A673 (cell line): ENCODE measurements at regions not wholly inside any gene's neighbourhood (a gene's known extent, or its start where the extent isn't known, plus 50 kb on each side); places are given as distances from the start of the nearest gene placed in this dataset.

Source experiments
- BruUV-seq: library from RNA; stranded (reverse); fragments of 400-500 nt; replicated peaks from 2 replicates; lab custom pipeline; 2021; lab: Mats Ljungman, UMichigan
- CTCF ChIA-PET: fragments of 300-600 bp; sonication (Branson Sonifier 250); formaldehyde crosslinking; loops from one replicate; lab custom pipeline; 2022; ENCODE audit warnings: antibody characterized with exemption; lab: Charles Lee
- POLR2A ChIA-PET: fragments of 300-600 bp; sonication (Branson Sonifier 250); formaldehyde crosslinking; loops from one replicate; lab custom pipeline; 2022; ENCODE audit warnings: antibody characterized with exemption; ENCODE audit not compliant: low non-redundant PET; lab: Charles Lee
- DNase-seq: peaks from one replicate; pipeline ENCODE4 v3.0.0-alpha.2; 2015; ENCODE audit warnings: low spot score
- H3K27ac ChIP-seq: fragments of 200-600 bp; sonication (generic); 2 replicates; pipeline ENCODE4 v1.5.1; 2016; ENCODE audit warnings: mixed run types, low read depth, mild to moderate bottlenecking, mixed read lengths, antibody characterized with exemption, low read length; ENCODE audit not compliant: poor library complexity, severe bottlenecking
- H3K27me3 ChIP-seq: fragments of 200-600 bp; sonication (generic); replicated peaks from 2 replicates; pipeline ENCODE4 v1.6.1; 2017; ENCODE audit warnings: mixed run types, low read depth, mild to moderate bottlenecking, mixed read lengths, antibody characterized with exemption, low read length; ENCODE audit not compliant: insufficient read depth, poor library complexity
- H3K36me3 ChIP-seq: fragments of 200-600 bp; sonication (generic); 2 replicates; pipeline ENCODE4 v1.6.1; 2016; ENCODE audit warnings: mixed run types, mild to moderate bottlenecking, mixed read lengths, antibody characterized with exemption, low read length; ENCODE audit not compliant: insufficient read depth, poor library complexity, severe bottlenecking
- H3K4me1 ChIP-seq: fragments of 200-600 bp; sonication (generic); 2 replicates; pipeline ENCODE4 v1.6.1; 2017; ENCODE audit warnings: mixed run types, mild to moderate bottlenecking, mixed read lengths, antibody characterized with exemption, low read length; ENCODE audit not compliant: insufficient read depth, poor library complexity, severe bottlenecking
- H3K4me3 ChIP-seq: fragments of 200-600 bp; sonication (generic); 2 replicates; pipeline ENCODE4 v1.5.1; 2016; ENCODE audit warnings: low read depth, mixed run types, mild to moderate bottlenecking, mixed read lengths, low read length; ENCODE audit not compliant: poor library complexity, severe bottlenecking
- H3K9me3 ChIP-seq: fragments of 200-600 bp; sonication (generic); 2 replicates; pipeline ENCODE4 v1.6.1; 2016; ENCODE audit warnings: mixed run types, low read depth, mild to moderate bottlenecking, mixed read lengths, antibody characterized with exemption, low read length; ENCODE audit not compliant: poor library complexity, severe bottlenecking
- CTCF ChIP-seq: fragments of 300-800, 200-600 bp; sonication (generic); conservative IDR thresholded peaks from 2 replicates; pipeline ENCODE4 v1.5.1; 2017; ENCODE audit warnings: low read depth, mild to moderate bottlenecking, antibody characterized with exemption, low read length, moderate library complexity, mixed read lengths
- EZH2 ChIP-seq: fragments of 200-600 bp; sonication (generic); IDR thresholded peaks from 2 replicates; pipeline ENCODE4 v1.6.1; 2017; ENCODE audit warnings: borderline replicate concordance, low read depth, mild to moderate bottlenecking, mixed read lengths, antibody characterized with exemption, low read length; ENCODE audit not compliant: poor library complexity, severe bottlenecking
- intact Hi-C: fragments of 100-400 bp; cut with micrococcal nuclease; formaldehyde crosslinking; loops from one replicate; pipeline ENCODE4 v1.10.0; 2022; ENCODE audit not compliant: unreplicated experiment

- no TSS peak for BruUV-seq
- no peak overlapping the region for H3K4me3 ChIP-seq
- ChIA-PET POLR2A (no interaction called here), CTCF (no interaction called here)
- no peak for DNase-seq
- TF ChIP-seq EZH2, result no peak
- TF ChIP-seq CTCF, result no peak
- H3K4me1 ChIP-seq, result no peaks in the 10 kb centered on the region
- H3K36me3 ChIP-seq, result no peaks in the 10 kb centered on the region
- H3K27ac ChIP-seq, result no peak overlapping the region
- intact Hi-C loops, result no loop called here
- H3K27me3 ChIP-seq, result no peaks in the 10 kb centered on the region
- H3K9me3 ChIP-seq, result no peaks in the 10 kb centered on the region
Measured at GRCh38 chr10:124164264-124164663, 70.9 kb upstream of the CHST15 start.

- ChIA-PET CTCF (no interaction called here), POLR2A (no interaction called here)
- no TSS peak for BruUV-seq
- no peak for TF ChIP-seq EZH2
- no peak for TF ChIP-seq CTCF
- Histone ChIP-seq H3K4me1 (no peaks in the 10 kb centered on the region), H3K4me3 (no peak overlapping the region), H3K27ac (no peak overlapping the region), H3K27me3 (no peaks in the 10 kb centered on the region), H3K9me3 (no peaks in the 10 kb centered on the region), H3K36me3 (no peaks in the 10 kb centered on the region)
- intact Hi-C loops, result no loop called here
- DNase-seq, result no peak
Measured at GRCh38 chr10:124162774-124163354, 69.5 kb upstream of the CHST15 start.

- intact Hi-C loops, result no loop called here
- Histone ChIP-seq H3K4me1 (no peaks in the 10 kb centered on the region), H3K27ac (no peak overlapping the region), H3K9me3 (no peaks in the 10 kb centered on the region), H3K27me3 (no peaks in the 10 kb centered on the region), H3K4me3 (no peak overlapping the region), H3K36me3 (no peaks in the 10 kb centered on the region)
- no TSS peak for BruUV-seq
- POLR2A ChIA-PET, result no interaction called here
- CTCF ChIA-PET, result no interaction called here
- DNase-seq, result no peak
- no peak for TF ChIP-seq CTCF
- no peak for TF ChIP-seq EZH2
Measured at GRCh38 chr10:124162136-124162535, 68.7 kb upstream of the CHST15 start.
